GM12892 (cell line): ENCODE measurements at regions not wholly inside any gene's neighbourhood (a gene's known extent, or its start where the extent isn't known, plus 50 kb on each side); places are given as distances from the start of the nearest gene placed in this dataset.

Experiments used
- POLR2A ChIP-seq: IDR thresholded peaks from 2 replicates; pipeline ENCODE4 v1.6.1; 2011; ENCODE audit warnings: low read depth, low read length, control low read depth
- POLR2AphosphoS5 ChIP-seq: IDR thresholded peaks from 2 replicates; pipeline ENCODE4 v1.6.1; 2011; ENCODE audit warnings: low read depth, low read length, control low read depth
- TAF1 ChIP-seq: IDR thresholded peaks from 2 replicates; pipeline ENCODE4 v1.6.1; 2011; ENCODE audit warnings: low read depth, mild to moderate bottlenecking, control low read depth, low read length, borderline replicate concordance

GRCh38 chr6:170040906-170041305, 250.0 kb downstream of the DLL1 start:
- no peak for TF ChIP-seq POLR2AphosphoS5
- TF ChIP-seq POLR2A, result no peak
- TF ChIP-seq TAF1, result no peak
